ENCODE measurements at regions not wholly inside any gene's neighbourhood (a gene's known extent, or its start where the extent isn't known, plus 50 kb on each side); places are given as distances from the start of the nearest gene placed in this dataset.
A peak's percentile ranks its signal among the peaks of the same experiment; 100 is the strongest.

- TF ChIP-seq ZNF281 (CRISPR knock-in tag; IDR thresholded peaks at IDR 0.05), result no peak
- TF ChIP-seq KAT7 (CRISPR knock-in tag; IDR thresholded peaks at IDR 0.05; ENCODE audit: borderline replicate concordance), result no peak
- TF ChIP-seq HMGXB4 (CRISPR knock-in tag; IDR thresholded peaks at IDR 0.05), result no peak
- no peak for TF ChIP-seq ZNF396 (CRISPR knock-in tag; IDR thresholded peaks at IDR 0.05; ENCODE audit: borderline replicate concordance)
- TF ChIP-seq MLX (CRISPR knock-in tag; IDR thresholded peaks at IDR 0.05), result no peak
- no peak for TF ChIP-seq ZBTB43 (CRISPR knock-in tag; IDR thresholded peaks at IDR 0.05)
These were observed 60.3 kb upstream of the CFAP46 start (continued) for GRCh38 chr10:133002685-133003084.

DNA sequence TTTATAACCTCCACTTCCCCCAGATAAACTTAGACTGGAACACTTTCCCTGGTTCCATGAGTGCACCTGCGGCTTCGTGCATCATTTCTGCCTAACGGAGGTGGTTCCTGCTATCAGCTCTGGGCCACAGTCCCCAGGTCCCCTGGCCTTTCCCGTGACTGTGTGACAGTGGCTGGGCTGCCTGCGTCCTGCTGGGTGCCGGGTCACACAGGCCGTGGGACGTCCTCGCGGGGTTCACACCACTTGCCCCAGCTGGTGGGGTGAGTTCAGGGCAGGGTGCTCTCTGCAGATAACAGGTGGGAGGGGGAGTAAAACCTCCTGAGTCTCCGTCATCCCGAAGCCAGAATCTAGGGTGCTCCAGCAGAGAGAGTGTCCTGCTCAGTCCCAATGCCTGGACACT lies 58.7 kb upstream of the CFAP46 start:
- POLR2A ChIA-PET, result no interaction called here
- ATAC-seq (no peak), DNase-seq (ENCODE audit: low spot score) (no peak)
- Mint-ChIP-seq H3K27me3 (ENCODE audit: low read depth) (no peaks in the 10 kb centered on the region), H3K4me3 (no peak overlapping the region), H3K27ac (peak overlapping the region; percentile 28; the same call in 1 of the 2 replicates), H3K4me1 (peaks cover 5% of the 10 kb centered on the region), H3K36me3 (no peaks in the 10 kb centered on the region), H3K9me3 (peaks cover 6% of the 10 kb centered on the region; the same call in 1 of the 2 replicates)
- TF ChIP-seq NFATC4 (CRISPR knock-in tag; IDR thresholded peaks at IDR 0.05), result no peak
- no peak for TF ChIP-seq HMGXB4 (CRISPR knock-in tag; IDR thresholded peaks at IDR 0.05)
- no peak for TF ChIP-seq FOXK1 (CRISPR knock-in tag; IDR thresholded peaks at IDR 0.05)
- no peak for TF ChIP-seq GTF2I (CRISPR knock-in tag; conservative IDR thresholded peaks at IDR 0.05)
- TF ChIP-seq GABPB1 (CRISPR knock-in tag; IDR thresholded peaks at IDR 0.05), result no peak
- TF ChIP-seq, protein P1, sequence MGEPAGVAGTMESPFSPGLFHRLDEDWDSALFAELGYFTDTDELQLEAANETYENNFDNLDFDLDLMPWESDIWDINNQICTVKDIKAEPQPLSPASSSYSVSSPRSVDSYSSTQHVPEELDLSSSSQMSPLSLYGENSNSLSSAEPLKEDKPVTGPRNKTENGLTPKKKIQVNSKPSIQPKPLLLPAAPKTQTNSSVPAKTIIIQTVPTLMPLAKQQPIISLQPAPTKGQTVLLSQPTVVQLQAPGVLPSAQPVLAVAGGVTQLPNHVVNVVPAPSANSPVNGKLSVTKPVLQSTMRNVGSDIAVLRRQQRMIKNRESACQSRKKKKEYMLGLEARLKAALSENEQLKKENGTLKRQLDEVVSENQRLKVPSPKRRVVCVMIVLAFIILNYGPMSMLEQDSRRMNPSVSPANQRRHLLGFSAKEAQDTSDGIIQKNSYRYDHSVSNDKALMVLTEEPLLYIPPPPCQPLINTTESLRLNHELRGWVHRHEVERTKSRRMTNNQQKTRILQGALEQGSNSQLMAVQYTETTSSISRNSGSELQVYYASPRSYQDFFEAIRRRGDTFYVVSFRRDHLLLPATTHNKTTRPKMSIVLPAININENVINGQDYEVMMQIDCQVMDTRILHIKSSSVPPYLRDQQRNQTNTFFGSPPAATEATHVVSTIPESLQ (CRISPR knock-in tag; IDR thresholded peaks at IDR 0.05), result no peak
- TF ChIP-seq, protein P2, sequence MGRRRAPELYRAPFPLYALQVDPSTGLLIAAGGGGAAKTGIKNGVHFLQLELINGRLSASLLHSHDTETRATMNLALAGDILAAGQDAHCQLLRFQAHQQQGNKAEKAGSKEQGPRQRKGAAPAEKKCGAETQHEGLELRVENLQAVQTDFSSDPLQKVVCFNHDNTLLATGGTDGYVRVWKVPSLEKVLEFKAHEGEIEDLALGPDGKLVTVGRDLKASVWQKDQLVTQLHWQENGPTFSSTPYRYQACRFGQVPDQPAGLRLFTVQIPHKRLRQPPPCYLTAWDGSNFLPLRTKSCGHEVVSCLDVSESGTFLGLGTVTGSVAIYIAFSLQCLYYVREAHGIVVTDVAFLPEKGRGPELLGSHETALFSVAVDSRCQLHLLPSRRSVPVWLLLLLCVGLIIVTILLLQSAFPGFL (CRISPR knock-in tag; IDR thresholded peaks at IDR 0.05; ENCODE audit: borderline replicate concordance), result no peak
- no peak for TF ChIP-seq MAX (CRISPR knock-in tag; IDR thresholded peaks at IDR 0.05)
- TF ChIP-seq, protein P3, sequence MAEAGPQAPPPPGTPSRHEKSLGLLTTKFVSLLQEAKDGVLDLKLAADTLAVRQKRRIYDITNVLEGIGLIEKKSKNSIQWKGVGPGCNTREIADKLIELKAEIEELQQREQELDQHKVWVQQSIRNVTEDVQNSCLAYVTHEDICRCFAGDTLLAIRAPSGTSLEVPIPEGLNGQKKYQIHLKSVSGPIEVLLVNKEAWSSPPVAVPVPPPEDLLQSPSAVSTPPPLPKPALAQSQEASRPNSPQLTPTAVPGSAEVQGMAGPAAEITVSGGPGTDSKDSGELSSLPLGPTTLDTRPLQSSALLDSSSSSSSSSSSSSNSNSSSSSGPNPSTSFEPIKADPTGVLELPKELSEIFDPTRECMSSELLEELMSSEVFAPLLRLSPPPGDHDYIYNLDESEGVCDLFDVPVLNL (CRISPR knock-in tag; IDR thresholded peaks at IDR 0.05; ENCODE audit: borderline replicate concordance, low read depth), result no peak
- no peak for TF ChIP-seq FOXP4 (CRISPR knock-in tag; IDR thresholded peaks at IDR 0.05)
- TF ChIP-seq SMAD4 (CRISPR knock-in tag; IDR thresholded peaks at IDR 0.05), result no peak
- TF ChIP-seq JUN (CRISPR knock-in tag; IDR thresholded peaks at IDR 0.05), result no peak
- TF ChIP-seq ZNF671 (CRISPR knock-in tag; IDR thresholded peaks at IDR 0.05), result no peak
- TF ChIP-seq NR2C2 (CRISPR knock-in tag; IDR thresholded peaks at IDR 0.05), result no peak
- CTCF ChIA-PET, result no interaction called here

All from WTC11 (cell line).